Liver (tissue), 3 donors: ENCODE measurements at regions not wholly inside any gene's neighbourhood (a gene's known extent, or its start where the extent isn't known, plus 50 kb on each side); places are given as distances from the start of the nearest gene placed in this dataset.

Experiments used
- SP1 ChIP-seq: IDR thresholded peaks from 2 replicates; pipeline ENCODE4 v1.6.1; 2018; ENCODE audit warnings: antibody characterized with exemption, mild to moderate bottlenecking
- TF ChIP-seq, protein P1 (sequence below): fragments of 150-350 bp; IDR thresholded peaks from 2 replicates; pipeline ENCODE4 v1.5.1; 2017; ENCODE audit warnings: improper control_type of control experiment, low read depth, low read length; ENCODE audit not compliant: missing input control
- donor health status: healthy.
- donor health status: healthy.

DNA sequence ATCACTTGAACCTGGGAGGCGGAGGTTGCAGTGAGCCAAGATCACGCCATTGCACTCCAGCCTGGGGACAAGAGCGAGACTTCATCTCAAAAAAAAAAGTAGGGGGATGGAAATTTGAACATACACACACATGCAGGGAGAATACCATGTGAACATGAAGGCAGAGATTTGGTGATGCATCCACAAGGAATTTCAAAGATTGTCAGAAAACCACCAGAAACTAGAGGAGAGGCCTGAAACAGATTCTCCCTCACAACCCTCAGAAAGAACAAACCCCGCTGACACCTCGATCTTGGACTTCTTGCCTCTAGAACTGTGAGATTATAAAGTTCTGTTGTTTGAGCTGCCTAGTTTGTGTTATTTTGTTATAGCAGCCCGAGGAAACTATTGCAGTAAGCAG, 125.5 kb downstream of the GPX5 start:
- TF ChIP-seq, protein P1, sequence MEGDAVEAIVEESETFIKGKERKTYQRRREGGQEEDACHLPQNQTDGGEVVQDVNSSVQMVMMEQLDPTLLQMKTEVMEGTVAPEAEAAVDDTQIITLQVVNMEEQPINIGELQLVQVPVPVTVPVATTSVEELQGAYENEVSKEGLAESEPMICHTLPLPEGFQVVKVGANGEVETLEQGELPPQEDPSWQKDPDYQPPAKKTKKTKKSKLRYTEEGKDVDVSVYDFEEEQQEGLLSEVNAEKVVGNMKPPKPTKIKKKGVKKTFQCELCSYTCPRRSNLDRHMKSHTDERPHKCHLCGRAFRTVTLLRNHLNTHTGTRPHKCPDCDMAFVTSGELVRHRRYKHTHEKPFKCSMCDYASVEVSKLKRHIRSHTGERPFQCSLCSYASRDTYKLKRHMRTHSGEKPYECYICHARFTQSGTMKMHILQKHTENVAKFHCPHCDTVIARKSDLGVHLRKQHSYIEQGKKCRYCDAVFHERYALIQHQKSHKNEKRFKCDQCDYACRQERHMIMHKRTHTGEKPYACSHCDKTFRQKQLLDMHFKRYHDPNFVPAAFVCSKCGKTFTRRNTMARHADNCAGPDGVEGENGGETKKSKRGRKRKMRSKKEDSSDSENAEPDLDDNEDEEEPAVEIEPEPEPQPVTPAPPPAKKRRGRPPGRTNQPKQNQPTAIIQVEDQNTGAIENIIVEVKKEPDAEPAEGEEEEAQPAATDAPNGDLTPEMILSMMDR, result no peak
- no peak for TF ChIP-seq SP1
